ENCODE measurements at regions not wholly inside any gene's neighbourhood (a gene's known extent, or its start where the extent isn't known, plus 50 kb on each side); places are given as distances from the start of the nearest gene placed in this dataset.

DNA sequence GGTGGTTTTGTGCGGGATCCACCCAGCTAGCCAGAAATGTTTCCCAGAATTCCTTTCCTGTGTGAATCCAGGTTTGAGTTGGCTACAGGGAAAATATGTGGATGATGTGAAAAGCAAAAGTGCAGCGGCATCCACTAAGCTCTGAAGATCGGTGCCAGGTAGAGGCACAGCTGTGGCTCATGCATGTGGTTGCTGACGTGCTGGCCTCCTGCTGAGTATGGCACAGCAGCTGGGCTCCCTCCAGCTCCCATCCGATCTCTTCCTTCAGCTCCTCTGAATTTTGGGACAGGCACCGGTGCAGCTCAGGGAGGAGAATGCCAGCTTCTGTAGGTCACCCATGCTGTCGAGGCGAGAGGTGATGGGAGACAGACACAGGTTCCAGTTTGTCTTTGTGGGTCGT lies 84.0 kb upstream of the GSX1 start:
- POLR2A ChIA-PET, result no interaction called here
- H3F3A ChIP-seq (replicated peaks; ENCODE audit: insufficient read depth), result no peaks in the 10 kb centered on the region
- no peak overlapping the region for H3K9ac ChIP-seq
- no peaks in the 10 kb centered on the region for H3K9me2 ChIP-seq
- H3K36me3 ChIP-seq (replicated peaks in 1 of 2; ENCODE audit: control insufficient read depth in 1 of 2, insufficient read depth in 2 of 2, low read length in 1 of 2), result no peaks in the 10 kb centered on the region
- H3K79me2 ChIP-seq (ENCODE audit: insufficient read depth), result no peaks in the 10 kb centered on the region
- DNase-seq, result no peak
- CTCF ChIA-PET, result interaction anchor here (0.7 to 1.4 kb wide), 3 partner anchors 43 to 182 kb away, joined by 3 to 6 read pairs (median 4); no protein-coding TSS in a partner anchor
- no peaks in the 10 kb centered on the region for H3K4me1 ChIP-seq (ENCODE audit: control insufficient read depth in 1 of 2, insufficient read depth in 2 of 2, low read depth in 1 of 2, low read length in 1 of 2)
- H3K4me3 ChIP-seq (ENCODE audit: low read depth in 2 of 2, low read length in 1 of 2), result no peak overlapping the region
- H4K20me1 ChIP-seq (ENCODE audit: insufficient read depth), result no peaks in the 10 kb centered on the region
- no peaks in the 10 kb centered on the region for H3K9me3 ChIP-seq
- H3K27me3 ChIP-seq (ENCODE audit: insufficient read depth), result peaks cover 8% of the 10 kb centered on the region; the same call in 1 of the 2 replicates
- no peak overlapping the region for H3K4me2 ChIP-seq
- TF ChIP-seq GATA2 (CRISPR knock-in tag; IDR thresholded peaks at IDR 0.05) (no peak), YY1 (IDR thresholded peaks at IDR 0.05; ENCODE audit: low read depth) (no peak)
- TF ChIP-seq, protein P1, sequence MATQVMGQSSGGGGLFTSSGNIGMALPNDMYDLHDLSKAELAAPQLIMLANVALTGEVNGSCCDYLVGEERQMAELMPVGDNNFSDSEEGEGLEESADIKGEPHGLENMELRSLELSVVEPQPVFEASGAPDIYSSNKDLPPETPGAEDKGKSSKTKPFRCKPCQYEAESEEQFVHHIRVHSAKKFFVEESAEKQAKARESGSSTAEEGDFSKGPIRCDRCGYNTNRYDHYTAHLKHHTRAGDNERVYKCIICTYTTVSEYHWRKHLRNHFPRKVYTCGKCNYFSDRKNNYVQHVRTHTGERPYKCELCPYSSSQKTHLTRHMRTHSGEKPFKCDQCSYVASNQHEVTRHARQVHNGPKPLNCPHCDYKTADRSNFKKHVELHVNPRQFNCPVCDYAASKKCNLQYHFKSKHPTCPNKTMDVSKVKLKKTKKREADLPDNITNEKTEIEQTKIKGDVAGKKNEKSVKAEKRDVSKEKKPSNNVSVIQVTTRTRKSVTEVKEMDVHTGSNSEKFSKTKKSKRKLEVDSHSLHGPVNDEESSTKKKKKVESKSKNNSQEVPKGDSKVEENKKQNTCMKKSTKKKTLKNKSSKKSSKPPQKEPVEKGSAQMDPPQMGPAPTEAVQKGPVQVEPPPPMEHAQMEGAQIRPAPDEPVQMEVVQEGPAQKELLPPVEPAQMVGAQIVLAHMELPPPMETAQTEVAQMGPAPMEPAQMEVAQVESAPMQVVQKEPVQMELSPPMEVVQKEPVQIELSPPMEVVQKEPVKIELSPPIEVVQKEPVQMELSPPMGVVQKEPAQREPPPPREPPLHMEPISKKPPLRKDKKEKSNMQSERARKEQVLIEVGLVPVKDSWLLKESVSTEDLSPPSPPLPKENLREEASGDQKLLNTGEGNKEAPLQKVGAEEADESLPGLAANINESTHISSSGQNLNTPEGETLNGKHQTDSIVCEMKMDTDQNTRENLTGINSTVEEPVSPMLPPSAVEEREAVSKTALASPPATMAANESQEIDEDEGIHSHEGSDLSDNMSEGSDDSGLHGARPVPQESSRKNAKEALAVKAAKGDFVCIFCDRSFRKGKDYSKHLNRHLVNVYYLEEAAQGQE (IDR thresholded peaks at IDR 0.05; ENCODE audit: low read depth, low read length), result no peak
- WGBS (ENCODE audit: low lambda C conversion rate), result 10% methylated on average over 8 of the region's 9 CpGs
- no peak overlapping the region for H2AFZ ChIP-seq (ENCODE audit: low read depth)
- no peak overlapping the region for H3K27ac ChIP-seq (ENCODE audit: low read depth in 2 of 2, low read length in 1 of 2)

DNA sequence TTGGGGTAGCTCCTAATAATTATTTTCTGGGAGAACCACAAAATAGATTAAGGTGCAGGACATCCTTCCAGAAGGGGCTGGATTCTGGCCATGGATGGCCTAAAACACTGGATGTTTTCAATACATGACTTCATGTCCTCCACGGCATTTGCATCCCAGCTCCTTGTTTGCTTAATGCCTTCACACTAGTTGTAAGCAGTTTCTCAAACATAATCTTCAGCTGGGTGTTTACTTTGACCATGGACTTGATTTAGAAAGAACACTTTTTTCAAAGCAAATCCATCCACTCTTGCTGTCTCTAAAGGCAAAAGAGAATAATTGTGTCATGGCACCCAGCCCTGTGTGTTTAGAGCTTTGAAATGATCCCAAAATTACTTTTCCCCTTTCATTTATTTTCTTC lies 82.5 kb upstream of the GSX1 start:
- Histone ChIP-seq H3K4me3 (ENCODE audit: low read depth in 2 of 2, low read length in 1 of 2) (no peak overlapping the region), H3K9ac (no peak overlapping the region), H3K9me3 (no peaks in the 10 kb centered on the region), H3K79me2 (ENCODE audit: insufficient read depth) (no peaks in the 10 kb centered on the region), H2AFZ (ENCODE audit: low read depth) (no peak overlapping the region), H3K4me2 (no peak overlapping the region), H4K20me1 (ENCODE audit: insufficient read depth) (no peaks in the 10 kb centered on the region), H3K4me1 (ENCODE audit: control insufficient read depth in 1 of 2, insufficient read depth in 2 of 2, low read depth in 1 of 2, low read length in 1 of 2) (no peaks in the 10 kb centered on the region), H3K36me3 (replicated peaks in 1 of 2; ENCODE audit: control insufficient read depth in 1 of 2, insufficient read depth in 2 of 2, low read length in 1 of 2) (no peaks in the 10 kb centered on the region), H3F3A (replicated peaks; ENCODE audit: insufficient read depth) (no peaks in the 10 kb centered on the region), H3K27ac (ENCODE audit: low read depth in 2 of 2, low read length in 1 of 2) (no peak overlapping the region), H3K9me2 (no peaks in the 10 kb centered on the region), H3K27me3 (ENCODE audit: insufficient read depth) (peaks cover 8% of the 10 kb centered on the region; the same call in 1 of the 2 replicates)
- no peak for DNase-seq
- CTCF ChIA-PET, result no interaction called here
- TF ChIP-seq, protein P1 (IDR thresholded peaks at IDR 0.05; ENCODE audit: low read depth, low read length), result no peak
- TF ChIP-seq RAD21 (IDR thresholded peaks at IDR 0.05; ENCODE audit: low read length) (no peak), EZH2phosphoT487 (IDR thresholded peaks at IDR 0.05; ENCODE audit: borderline replicate concordance, low read depth) (no peak), EP300 (IDR thresholded peaks at IDR 0.05; ENCODE audit: borderline replicate concordance in 1 of 2, low read depth in 1 of 2, low read length in 1 of 2) (no peak), MEF2A (IDR thresholded peaks at IDR 0.05; ENCODE audit: borderline replicate concordance, low read depth) (no peak)
- POLR2A ChIA-PET, result no interaction called here
- WGBS (ENCODE audit: low lambda C conversion rate), result 0% methylated on average over 1 of the region's 1 CpG
